ENCODE measurements at regions not wholly inside any gene's neighbourhood (a gene's known extent, or its start where the extent isn't known, plus 50 kb on each side); places are given as distances from the start of the nearest gene placed in this dataset.

DNA sequence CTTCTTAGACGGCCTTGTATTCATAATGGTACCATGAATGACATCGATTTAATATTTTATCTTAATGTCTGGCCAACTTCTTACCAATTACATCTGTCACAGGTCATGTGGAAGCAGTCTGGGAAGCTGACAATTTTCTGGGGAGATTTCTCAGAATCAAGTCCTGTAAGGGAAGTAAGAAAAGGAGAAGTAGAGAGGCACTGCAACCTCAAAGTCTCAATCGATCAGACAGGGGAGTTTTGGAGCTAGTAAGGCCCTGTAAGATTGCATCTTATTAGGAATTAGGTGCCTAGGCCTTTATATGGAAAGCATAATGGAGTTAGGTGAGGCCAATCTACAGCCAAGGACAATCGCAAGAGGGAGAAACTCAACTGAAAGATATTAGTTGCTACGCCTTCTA is 694.6 kb upstream of the SORCS1 start:
- DNase-seq = no peak

DNA sequence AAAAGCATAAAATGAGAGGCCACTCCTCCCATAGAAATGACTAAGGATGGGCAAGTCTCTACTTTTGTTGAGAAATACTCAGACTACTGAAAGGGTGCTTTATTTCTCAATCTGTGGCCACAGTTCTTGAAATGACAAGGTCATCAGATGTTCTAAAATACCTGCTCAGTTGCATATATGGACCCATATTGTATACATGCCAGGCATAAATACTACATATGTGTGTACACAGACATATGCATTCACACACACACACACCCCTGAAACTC is 691.5 kb upstream of the SORCS1 start:
- no peak for DNase-seq

DNA sequence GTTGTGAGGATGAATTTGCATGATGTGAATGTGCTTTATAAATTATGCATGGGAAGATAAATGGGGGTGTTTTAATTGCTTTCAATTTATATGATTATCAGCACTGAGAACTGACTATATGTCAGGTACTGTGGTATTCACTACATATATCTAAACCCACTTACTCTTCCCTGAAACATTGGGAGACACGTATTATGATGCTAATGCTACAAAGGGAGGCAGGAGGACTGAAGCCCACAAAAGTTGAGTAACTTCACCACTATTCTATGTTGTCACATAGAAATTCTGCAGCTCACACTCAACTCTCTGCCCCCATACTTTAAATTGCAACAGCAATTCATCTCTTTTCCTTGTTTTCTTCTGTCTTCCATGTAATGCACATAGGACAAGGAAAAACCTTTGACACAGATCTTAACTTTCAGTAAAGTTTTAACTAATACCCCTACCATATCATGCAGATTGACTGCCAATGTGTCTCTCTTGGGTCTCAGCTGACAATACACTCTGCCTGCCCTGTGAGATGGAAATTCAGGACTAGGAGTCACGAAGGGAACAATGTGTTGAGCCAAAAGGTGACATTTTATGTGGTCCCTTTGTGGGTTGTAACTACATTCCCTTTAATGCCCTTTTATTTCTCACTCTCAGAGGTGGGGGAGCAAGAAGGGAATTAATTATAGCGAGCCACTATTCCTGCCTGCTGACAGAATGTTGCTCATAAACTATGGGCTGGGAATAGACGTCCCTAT is 691.0 kb upstream of the SORCS1 start:
- DNase-seq = no peak

DNA sequence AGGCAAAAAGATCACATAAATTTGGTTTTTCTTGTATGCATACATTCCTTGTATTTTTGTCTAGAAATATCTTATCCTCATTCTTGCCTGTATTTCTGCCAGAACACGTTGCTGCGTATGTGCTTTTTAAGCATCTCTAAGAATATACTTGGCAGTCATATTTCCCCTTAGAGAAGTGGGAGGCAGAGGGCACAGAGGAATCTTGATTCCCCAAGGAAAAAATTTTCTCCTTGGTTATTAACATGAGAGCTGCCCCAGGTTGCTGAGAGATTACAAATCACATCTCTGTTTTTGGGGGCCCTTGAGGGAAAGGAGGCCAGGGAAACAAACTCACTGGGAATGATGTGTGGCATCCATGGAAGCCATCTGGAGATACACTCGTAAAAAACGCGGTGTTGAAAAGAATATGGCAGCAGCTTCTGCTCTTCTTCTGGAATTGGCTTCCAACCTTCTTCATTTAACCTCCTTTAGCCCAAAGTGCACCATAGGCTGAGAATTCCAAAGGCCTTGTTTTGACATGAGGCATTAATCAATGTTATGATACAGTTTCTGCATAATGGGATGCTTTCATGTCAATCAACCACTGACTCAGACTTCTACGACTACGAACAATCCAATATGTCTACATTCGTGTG is 684.3 kb upstream of the SORCS1 start:
- no peak for DNase-seq

DNA sequence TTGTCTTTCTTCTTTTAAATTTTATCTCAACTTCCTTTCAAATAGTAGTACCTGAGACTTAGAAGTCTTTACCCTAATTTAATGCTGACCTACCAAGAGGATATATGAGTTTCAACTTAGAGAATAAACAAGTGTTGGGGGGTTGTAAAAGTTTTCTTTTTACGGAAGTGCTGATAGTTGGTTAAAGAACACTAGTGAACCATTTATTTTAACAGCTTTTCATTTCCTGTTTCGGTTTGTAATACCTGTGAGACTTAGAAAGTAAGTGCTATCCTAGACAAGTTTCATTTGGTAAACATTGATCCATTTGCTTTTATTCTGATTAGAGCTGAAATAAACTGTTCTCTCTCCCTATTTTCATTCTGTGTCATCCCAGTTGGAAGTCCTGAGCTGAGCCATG is 683.1 kb upstream of the SORCS1 start:
- DNase-seq = no peak

DNA sequence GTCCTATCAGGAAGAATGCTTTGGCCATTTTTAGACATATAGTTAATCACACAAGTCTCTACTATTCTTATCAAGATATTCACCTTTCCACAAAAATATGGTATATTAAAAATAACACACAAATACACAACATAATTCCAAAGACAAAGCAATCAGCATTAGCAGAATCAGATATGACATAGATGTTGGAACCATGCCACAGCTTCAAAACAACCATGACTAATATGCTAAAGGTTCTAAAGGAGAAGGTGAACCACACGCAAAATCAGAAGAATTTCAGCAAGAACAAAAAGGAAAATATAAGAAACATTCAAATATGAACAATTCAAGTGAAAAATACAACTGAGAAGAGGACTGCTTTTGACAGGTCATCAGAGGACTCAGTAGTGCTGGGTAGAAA is 670.2 kb upstream of the SORCS1 start:
- DNase-seq = no peak

DNA sequence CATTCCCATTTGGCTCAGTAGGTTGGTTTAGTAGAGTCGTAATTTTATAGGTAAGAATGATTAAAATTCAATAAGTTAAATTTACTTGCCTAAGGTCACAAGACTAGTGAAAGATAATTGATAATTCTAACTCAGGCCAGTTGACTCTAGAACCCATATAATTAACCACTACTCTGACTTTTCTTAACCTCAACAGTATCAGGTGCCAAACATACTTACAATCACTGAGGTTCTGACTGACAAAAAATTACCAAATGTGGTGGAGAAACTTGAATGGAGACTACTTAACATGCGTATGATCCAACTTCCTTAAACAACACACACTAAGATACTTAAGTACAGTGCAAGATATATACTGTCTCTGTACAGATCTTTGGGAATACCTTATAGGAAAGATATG is 667.3 kb upstream of the SORCS1 start:
- DNase-seq = no peak

DNA sequence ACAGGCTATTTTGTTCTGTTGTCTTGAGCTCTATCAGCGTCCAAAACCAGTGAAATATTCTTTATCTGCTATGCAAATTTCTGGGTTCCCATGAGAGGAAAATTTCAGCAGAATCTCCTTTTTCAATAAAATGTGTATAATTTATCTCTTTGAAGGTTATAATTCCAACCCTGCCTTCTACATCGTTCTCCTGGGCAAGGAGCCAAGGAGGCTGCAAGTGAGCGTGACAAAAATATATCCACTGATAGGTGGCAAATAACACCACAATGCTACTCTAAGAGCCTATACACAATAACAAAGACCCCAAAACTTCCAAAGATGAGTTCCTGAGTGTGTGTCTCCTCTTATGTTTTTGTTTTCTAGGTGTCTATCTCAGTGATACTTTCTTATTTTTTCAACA is 664.7 kb upstream of the SORCS1 start:
- DNase-seq = no peak

DNA sequence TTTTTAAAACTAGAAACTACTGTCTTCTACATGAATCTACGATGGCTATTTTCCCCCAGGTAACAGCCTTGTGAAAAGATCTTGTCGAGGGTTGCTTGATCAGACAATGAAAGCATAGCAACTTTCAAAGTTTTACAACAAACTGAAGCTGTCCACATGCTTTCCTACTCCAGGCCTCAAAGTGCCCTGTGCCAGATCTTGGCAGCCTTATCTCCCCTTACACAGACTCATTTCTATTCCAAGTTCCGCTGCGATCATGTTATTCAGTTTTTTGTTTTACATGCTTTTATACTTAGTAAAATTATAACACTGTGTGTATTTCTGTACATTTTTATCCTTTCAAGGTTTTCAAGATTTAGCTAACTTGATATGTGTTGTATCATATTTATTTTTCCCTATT is 661.7 kb upstream of the SORCS1 start:
- no peak for DNase-seq

DNA sequence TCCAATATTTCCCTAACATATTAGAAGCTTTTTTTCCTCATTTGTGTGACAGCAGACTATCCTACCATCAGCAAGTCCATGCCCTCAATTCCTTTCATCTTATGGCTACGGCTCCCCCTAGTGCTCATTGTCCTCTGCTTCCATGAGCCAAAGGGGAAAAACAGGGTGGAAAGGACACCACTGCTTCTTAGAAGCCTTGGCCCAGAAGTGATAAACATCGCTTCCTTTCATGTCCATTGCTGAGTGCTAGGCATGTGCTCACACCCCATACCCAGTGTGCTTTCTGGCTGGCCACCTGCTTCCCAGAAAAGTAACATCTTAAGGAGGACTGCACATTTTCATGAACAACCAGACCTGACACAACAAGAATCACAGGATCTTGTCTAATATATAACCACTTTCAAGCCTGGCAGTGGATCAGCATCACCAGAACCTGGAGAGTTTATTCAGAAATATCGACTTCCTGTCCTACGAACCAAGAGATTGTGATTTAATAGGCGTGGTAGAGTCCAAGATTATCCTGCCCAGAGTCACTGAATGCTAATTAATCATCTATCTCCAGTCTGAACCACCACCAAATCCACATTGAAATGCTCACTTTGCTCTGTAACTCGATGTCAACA is 650.5 kb upstream of the SORCS1 start:
- peak; percentile 75 for DNase-seq

DNA sequence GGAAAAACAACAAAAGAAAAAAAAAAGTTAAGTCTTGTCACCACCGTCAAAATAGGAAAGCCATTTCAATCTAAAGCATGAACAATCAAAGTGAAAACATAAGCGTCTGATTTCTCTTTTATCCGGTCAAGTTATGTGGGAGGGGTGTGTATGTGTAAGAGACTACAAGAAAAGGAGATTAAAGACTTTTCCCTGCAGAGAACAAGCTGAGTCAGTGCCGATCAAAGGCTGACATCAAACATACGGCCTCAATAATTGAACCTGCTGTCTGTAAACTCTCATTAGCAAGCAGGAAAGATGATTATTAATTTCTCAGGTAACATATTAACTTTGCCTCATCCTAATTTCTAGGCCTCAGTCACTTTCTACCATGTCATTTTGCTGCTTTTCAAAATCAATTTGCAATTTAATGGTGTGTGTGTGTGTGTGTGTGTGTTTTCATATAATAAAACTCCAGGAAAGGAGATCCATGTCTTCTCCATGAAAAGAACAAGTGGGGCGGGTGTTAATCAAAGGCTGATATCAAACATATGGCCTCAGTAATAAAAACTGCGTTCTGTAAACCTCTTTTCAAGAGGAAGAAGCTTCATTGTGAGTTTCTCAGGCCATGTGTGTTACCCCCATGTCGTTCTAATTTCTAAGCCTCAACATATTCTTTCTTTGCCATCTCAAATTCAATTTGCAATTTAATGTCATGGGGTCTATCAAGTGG is 649.1 kb upstream of the SORCS1 start:
- DNase-seq = no peak

DNA sequence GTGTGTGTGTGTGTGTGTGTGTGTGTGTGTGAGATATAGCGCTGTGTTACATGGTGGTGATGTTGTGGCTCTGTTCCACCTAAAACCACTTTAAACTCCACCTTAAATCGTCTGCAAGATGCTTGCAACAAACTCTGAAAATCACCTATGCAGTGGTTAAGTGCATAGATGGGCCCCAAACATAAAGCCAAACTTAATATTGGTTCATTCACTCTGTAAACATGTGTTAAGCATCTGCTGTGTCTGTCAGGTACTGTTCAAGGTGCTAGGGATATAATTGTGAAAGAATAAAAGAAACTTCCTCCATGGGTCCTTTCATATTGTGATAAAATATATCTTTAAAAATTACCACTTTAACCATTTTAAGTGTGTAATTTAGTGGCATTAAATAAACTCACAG is 645.4 kb upstream of the SORCS1 start:
- no peak for DNase-seq

DNA sequence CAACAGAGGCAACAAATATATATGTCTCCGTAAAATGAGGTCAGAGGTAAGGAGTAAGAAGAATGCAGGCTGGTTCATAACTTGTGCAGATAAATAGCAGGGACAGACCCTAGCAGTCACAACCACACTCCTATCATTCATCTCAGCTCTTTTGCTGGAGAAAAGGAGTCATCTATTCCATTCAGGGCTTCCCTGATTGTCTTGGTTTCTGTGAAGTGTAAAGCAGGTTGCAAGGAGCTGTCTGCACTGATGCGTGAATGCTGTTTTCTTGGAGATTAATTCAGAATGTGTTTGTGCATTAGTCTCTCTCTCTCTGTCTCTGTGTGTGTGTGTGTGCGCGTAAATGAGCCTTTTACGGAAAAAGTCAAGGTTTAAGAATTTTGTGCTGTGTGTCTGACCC is 643.3 kb upstream of the SORCS1 start:
- peak; percentile 2 for DNase-seq

DNA sequence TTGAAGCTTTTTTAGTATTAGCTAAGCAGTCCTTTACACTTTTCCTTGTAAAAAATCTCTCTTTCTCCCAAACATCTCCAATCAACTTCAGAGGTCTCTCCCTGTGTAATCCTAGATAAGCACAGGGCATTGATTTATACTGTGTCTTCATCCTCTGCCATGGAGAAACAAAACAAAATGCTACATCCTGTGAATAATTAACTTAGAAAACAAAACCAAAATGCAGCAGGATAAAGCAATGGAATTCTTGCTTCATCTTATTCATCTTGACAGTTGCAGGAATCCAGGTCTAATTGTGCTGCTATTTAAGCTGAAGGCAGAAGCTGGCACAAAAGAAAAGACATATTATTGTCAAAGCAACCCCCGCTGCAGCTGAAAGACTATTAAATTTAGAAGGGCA is 641.5 kb upstream of the SORCS1 start:
- peak; percentile 10 for DNase-seq

DNA sequence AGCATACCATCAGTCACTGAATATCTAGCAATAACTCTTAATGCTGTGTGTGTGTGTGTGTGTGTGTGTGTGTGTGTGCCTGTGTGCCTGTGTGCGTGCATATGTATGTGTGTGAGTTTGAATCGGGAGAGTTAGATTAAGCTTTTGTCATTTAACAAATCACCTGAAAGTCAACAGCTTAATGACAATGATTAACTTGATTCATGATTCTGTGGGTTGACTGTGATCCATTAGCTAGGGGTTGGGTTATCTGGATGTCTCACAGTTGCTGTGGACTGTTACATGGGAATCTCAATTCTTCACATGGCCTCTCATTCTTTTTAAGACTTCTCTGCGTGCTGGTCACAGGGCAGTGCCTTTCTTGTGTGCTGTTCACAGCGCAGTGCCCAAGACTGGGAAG is 639.0 kb upstream of the SORCS1 start:
- DNase-seq = no peak

DNA sequence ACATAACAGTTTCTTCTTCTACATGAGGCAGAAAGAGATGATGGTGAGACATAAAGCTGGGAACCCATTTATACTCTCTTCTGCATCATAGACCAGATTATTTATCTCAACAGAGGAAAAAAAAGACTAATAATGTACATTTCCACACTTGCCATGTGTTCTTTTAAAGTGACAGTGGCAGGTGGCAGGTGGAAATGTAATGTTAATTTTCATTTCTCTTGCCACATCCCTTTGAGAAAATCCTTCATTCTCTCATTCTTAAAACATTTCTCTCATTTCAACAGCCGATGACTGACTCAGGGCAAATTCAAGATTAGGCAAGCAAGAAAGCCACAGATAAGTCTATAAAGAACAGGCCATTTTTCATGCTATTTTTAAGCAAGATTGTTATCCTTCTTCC is 635.6 kb upstream of the SORCS1 start:
- DNase-seq = no peak

DNA sequence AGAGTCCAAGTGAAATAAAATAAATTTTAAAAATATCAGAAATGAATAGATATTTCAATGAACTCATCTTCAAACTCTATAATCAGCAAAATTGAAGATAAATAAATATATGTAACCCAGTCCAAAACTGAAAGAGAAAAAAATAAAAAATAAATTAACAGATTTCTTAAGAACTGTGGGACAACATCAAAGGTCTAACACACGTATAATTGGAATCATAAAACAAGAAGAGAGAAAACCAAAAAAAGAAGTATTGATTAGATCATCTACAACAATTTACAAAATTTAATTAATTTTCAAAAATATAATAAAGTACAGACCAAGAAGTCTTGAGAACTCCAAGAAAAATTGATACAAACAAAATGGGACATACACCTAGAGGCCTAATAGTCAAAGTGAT is 625.8 kb upstream of the SORCS1 start:
- no peak for DNase-seq

DNA sequence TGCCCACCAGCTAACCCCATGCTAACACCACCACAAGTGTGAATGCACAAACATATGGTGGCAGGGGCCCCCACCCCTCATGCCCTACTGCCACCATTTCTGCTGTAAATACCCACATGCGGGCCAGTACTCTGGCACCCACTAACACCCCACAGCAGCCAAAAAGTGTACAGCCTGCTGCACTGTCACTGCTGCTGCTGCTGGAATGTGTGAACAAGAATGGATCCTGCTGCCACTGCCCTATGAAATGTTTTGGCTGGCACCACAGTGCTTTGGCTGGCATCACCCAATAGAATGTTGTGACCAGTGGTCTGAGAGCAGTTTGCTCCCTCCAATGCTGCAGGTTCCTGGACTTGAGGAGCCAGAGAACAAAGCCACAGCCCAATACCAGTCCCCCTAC is 606.6 kb upstream of the SORCS1 start:
- DNase-seq = no peak

DNA sequence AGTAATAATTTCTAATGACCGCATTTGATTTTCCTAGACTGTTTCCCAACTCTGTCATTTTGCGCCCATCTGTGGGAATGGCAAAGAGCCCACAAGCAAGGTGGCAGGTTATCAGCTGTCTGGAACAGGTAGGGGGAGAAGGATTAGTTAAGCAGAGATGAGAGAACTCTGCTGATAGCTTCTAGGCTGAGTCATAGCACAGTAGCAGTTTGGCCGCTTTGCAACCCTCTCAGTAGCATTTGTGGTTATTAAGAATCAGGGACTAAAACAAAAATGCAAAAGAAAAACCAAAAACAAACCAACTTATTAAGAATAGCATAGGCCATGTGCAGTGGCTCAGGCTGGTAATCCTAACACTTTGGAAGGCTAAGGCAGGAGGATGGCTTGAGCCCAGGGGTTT is 602.7 kb upstream of the SORCS1 start:
- DNase-seq = peak; percentile 18

DNA sequence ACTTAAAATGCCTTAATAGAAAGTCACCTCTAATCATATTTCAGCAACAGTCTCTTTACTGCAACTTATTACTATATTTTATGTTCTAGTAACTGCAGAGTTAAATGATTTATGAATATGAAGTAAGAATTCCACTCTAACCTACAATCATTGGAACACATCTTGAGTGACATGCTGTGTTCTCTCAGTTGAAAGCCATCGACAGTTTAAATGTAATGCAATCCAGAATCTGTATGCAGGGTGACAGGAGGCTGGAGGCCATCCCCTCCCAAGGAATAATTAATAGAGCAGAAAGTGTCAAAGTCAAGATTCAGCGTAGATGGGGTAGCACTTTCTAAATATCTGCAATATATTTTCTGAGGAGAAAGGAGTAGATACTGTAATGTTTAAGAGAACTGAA is 590.3 kb upstream of the SORCS1 start:
- DNase-seq = no peak

DNA sequence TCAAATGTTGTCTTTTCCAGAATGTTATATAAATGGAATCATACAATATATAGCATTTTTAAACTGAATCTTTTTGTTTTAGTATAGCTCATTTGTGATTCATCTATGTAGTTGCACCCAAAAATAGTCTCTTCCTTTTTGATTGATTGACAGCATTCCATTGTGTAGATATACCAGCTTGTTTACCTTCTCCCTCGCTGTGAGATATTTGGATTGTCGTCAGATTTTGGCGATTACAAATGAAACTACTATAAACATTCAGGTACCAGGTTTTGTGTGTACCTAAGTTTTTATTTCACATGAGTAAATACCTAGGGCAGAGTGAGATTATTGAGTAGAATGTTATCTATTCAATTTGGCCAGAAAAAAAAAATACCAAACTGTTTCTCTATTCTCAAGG is 584.7 kb upstream of the SORCS1 start:
- DNase-seq = no peak

DNA sequence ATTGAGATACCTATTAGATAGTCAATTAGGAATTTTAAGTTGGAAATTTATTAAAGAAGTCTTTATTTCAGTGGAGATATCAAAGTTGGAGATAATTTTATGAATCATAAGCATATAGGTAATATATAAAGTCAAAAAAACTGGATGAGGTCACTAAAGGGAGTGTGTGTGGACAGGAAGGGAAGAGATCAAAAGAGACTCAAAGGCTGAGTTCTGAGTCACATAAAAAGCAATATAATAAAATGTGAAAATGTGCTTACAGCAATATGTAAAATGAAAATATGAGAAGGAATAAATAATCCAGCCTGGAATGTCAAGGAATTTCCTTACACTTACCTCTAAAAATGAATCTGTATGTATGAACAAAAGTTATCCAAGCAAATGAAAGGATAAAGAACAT is 583.3 kb upstream of the SORCS1 start:
- DNase-seq = peak; percentile 61

DNA sequence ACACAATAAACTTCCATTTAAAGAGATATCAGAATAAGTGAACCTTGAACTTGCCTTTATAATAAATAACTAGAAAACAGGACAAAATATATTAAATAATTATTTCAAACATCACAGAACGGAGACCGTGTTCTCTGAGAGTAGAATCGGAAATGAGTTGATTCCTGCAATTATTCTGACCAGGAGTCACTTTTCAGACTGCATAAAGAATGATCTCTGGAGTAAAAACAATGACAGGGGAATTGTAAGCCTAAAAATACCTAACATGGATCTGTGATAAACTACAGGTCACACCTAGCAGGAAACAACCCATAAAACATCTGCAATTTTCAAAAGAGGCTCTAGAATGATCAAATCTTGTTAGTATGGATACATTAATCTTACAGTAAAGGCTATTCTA is 577.5 kb upstream of the SORCS1 start:
- DNase-seq = no peak

DNA sequence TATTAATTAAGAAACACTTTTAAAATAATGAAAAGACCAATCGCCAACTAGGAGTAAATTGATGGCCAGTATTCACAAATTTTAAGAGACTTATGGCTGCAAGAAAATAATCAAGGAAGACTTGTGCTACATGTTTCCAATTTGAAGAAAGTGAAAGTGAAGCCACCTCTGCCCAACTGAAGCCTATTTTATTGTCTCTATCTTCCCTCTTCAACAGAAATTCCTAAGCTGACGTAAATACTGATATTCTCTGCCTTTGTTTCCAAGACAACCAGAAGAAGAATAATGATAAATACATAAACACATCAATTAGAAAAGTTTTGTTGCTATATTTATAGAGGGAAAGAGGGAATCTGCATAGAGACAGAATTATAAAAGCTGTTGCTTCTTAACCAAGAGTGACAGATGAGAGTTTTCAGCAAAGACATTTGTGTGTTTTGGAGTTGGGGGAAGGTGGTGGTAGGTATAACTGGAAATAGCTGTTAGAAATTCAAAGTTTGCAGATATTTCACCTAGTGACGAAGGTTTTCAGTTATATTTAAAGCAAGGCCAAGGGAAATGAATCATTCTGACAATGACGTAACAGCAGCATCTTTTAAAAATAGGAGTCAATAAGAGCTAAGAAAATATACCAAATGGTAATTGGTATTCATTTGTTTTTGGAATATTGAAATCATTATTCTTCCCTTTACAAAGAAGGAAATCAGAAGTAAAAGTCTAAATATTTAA is 576.6 kb upstream of the SORCS1 start:
- DNase-seq = no peak
